Caco-2 (cell line): ENCODE measurements at regions not wholly inside any gene's neighbourhood (a gene's known extent, or its start where the extent isn't known, plus 50 kb on each side); places are given as distances from the start of the nearest gene placed in this dataset.

Source experiments
- BruUV-seq: library from RNA; stranded (reverse); fragments of 400-500 nt; replicated peaks from 2 replicates; lab custom pipeline; 2021; lab: Mats Ljungman, UMichigan
- CTCF ChIA-PET: fragments of 300-600 bp; sonication (Branson Sonifier 250); formaldehyde crosslinking; loops from one replicate; lab custom pipeline; 2022; ENCODE audit warnings: antibody characterized with exemption; lab: Charles Lee
- POLR2A ChIA-PET: fragments of 300-600 bp; sonication (Branson Sonifier 250); formaldehyde crosslinking; loops from one replicate; lab custom pipeline; 2022; ENCODE audit warnings: antibody characterized with exemption; lab: Charles Lee
- DNase-seq, 2 experiments: peaks; one replicate each; pipeline versions ENCODE4 v3.0.0 to v3.0.0-alpha.2; 2020 to 2022
- H3K27me3 ChIP-seq: replicated peaks from 2 replicates; pipeline ENCODE4 v1.6.0; 2011; ENCODE audit warnings: low read length; ENCODE audit not compliant: control insufficient read depth, insufficient read depth
- H3K36me3 ChIP-seq: 2 replicates; pipeline ENCODE4 v1.5.1; 2011; ENCODE audit warnings: low read length; ENCODE audit not compliant: control insufficient read depth, insufficient read depth
- H3K4me1 ChIP-seq: fragments of 250-450 bp; sonication (Bioruptor Pico); 2 replicates; pipeline ENCODE4 v1.5.1; 2020; ENCODE audit warnings: mild to moderate bottlenecking
- H3K4me3 ChIP-seq: 2 replicates; pipeline ENCODE4 v1.5.1; 2011; ENCODE audit warnings: low read depth, mild to moderate bottlenecking, control low read depth, low read length
- H3K9me3 ChIP-seq: fragments of 250-450 bp; sonication (Bioruptor Pico); 2 replicates; pipeline ENCODE4 v1.5.1; 2020; ENCODE audit warnings: mild to moderate bottlenecking, moderate library complexity
- H3K27ac Mint-ChIP-seq: one replicate; pipeline ENCODE4 v1.8.0; 2022; ENCODE audit warnings: mixed read lengths; ENCODE audit not compliant: unreplicated experiment
- H3K27me3 Mint-ChIP-seq: one replicate; pipeline ENCODE4 v1.8.0; 2022; ENCODE audit warnings: mixed read lengths; ENCODE audit not compliant: insufficient read depth, unreplicated experiment
- H3K36me3 Mint-ChIP-seq: one replicate; pipeline ENCODE4 v1.8.0; 2022; ENCODE audit warnings: mild to moderate bottlenecking, mixed read lengths; ENCODE audit not compliant: insufficient read depth, unreplicated experiment
- H3K4me1 Mint-ChIP-seq: one replicate; pipeline ENCODE4 v1.8.0; 2022; ENCODE audit warnings: low read depth, mixed read lengths; ENCODE audit not compliant: unreplicated experiment
- H3K4me3 Mint-ChIP-seq: one replicate; pipeline ENCODE4 v1.8.0; 2022; ENCODE audit warnings: mild to moderate bottlenecking, moderate library complexity, mixed read lengths; ENCODE audit not compliant: unreplicated experiment
- H3K9me3 Mint-ChIP-seq: one replicate; pipeline ENCODE4 v1.8.0; 2022; ENCODE audit warnings: mixed read lengths; ENCODE audit not compliant: unreplicated experiment
- CTCF ChIP-seq, 2 experiments: fragments of 200-600 bp in 1 of 2; IDR thresholded peaks; 1 replicate in 1 of 2; 2 replicates in 1 of 2; pipeline versions ENCODE4 v1.5.1 to v1.8.0; 2011 to 2022; ENCODE audit warnings: antibody characterized with exemption in 1 of 2, control low read depth in 1 of 2, inconsistent platforms in 1 of 2, low read depth in 1 of 2, low read length in 1 of 2, mild to moderate bottlenecking in 1 of 2, moderate library complexity in 1 of 2; ENCODE audit not compliant: insufficient read depth in 1 of 2, severe bottlenecking in 1 of 2, unreplicated experiment in 1 of 2
- intact Hi-C: fragments of 100-400 bp; cut with micrococcal nuclease; formaldehyde crosslinking; loops from one replicate; pipeline ENCODE4 v1.10.0; 2022; ENCODE audit not compliant: unreplicated experiment

GRCh38 chr15:95994418-95994817, 336.1 kb upstream of the NR2F2 start:
- no peak for DNase-seq
- Mint-ChIP-seq H3K27ac (no peak overlapping the region), H3K27me3 (no peaks in the 10 kb centered on the region), H3K4me1 (no peaks in the 10 kb centered on the region), H3K9me3 (peaks cover 10% of the 10 kb centered on the region), H3K36me3 (no peaks in the 10 kb centered on the region), H3K4me3 (no peak overlapping the region)
- H3K36me3 ChIP-seq: no peaks in the 10 kb centered on the region
- CTCF ChIA-PET: no interaction called here
- no peaks in the 10 kb centered on the region for H3K27me3 ChIP-seq
- POLR2A ChIA-PET: no interaction called here
- no peaks in the 10 kb centered on the region for H3K9me3 ChIP-seq
- intact Hi-C loops: no loop called here
- no peaks in the 10 kb centered on the region for H3K4me1 ChIP-seq
- no TSS peak for BruUV-seq
- H3K4me3 ChIP-seq: no peak overlapping the region
- TF ChIP-seq CTCF (IDR thresholded peaks at IDR 0.05; ENCODE audit: insufficient read depth in 1 of 2, low read depth in 1 of 2, low read length in 1 of 2, severe bottlenecking in 1 of 2, unreplicated experiment in 1 of 2): no peak

DNA sequence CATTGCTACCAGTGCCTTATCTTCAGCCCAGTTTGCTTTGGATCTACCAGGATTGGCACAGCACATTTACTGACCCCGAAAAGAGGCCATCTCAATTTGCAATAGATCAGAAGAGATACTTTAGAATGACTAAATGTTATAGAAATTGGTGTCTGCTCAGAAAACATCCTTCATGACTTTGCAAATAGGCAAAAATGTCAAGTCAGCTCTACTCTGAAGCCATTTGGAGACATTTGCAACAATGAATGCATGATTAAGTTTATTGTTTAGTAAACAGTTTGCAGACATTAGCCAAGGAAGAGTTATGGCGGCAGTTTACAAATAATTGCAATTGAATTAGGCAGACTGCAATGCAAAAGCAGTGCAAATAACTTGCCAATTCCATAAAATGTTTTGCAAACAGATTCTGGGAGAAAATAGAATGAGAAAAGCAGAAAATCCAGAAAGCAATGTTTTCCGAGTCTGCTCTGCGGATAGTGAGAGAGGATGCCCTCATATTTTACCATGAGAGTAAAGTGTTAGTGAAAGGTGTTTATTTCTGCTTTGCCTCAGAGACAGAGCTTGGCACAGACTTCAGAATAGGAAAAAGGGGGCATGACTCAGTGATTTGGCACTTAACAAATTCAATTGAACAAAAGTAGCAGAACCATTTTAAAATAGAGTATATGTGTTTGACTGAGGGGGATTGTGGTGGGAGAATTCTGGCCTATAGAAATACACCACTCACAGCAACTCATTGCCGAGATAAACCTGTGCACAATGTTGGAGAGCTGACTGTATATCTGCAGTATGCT, 334.9 kb upstream of the NR2F2 start:
- H3K4me3 ChIP-seq: no peak overlapping the region
- H3K36me3 ChIP-seq: no peaks in the 10 kb centered on the region
- no peaks in the 10 kb centered on the region for H3K4me1 Mint-ChIP-seq
- intact Hi-C loops: no loop called here
- H3K27me3 ChIP-seq: no peaks in the 10 kb centered on the region
- no peak overlapping the region for H3K27ac Mint-ChIP-seq
- no TSS peak for BruUV-seq
- H3K27me3 Mint-ChIP-seq: no peaks in the 10 kb centered on the region
- ChIA-PET CTCF (no interaction called here), POLR2A (no interaction called here)
- no peak for TF ChIP-seq CTCF (IDR thresholded peaks at IDR 0.05; ENCODE audit: insufficient read depth in 1 of 2, low read depth in 1 of 2, low read length in 1 of 2, severe bottlenecking in 1 of 2, unreplicated experiment in 1 of 2)
- H3K4me1 ChIP-seq: no peaks in the 10 kb centered on the region
- no peak for DNase-seq
- no peak overlapping the region for H3K4me3 Mint-ChIP-seq
- H3K36me3 Mint-ChIP-seq: no peaks in the 10 kb centered on the region
- H3K9me3 Mint-ChIP-seq: peaks cover 1% of the 10 kb centered on the region
- H3K9me3 ChIP-seq: no peaks in the 10 kb centered on the region

DNA sequence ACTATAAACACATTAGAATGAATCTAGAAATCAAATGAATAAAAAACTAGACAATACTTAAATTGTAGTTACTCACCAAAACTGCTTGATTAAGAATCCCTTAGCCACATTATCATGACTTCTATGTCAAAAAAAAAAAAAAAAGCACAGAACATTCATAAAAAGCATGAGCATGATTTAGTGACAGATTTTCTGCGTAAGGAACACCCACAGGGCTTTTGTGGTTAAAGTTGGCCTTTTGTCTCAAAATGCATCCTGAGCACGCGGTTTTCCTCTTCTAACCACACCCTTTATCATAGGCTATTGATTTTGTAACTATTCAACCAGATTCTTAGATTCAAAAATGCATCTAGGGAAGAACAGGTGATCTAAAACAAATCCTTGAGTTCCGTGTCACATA, 334.0 kb upstream of the NR2F2 start:
- no peak for DNase-seq
- H3K36me3 Mint-ChIP-seq: no peaks in the 10 kb centered on the region
- Histone ChIP-seq H3K4me1 (peaks cover 9% of the 10 kb centered on the region), H3K4me3 (no peak overlapping the region), H3K9me3 (no peaks in the 10 kb centered on the region), H3K36me3 (no peaks in the 10 kb centered on the region), H3K27me3 (no peaks in the 10 kb centered on the region)
- H3K4me3 Mint-ChIP-seq: no peak overlapping the region
- no peaks in the 10 kb centered on the region for H3K4me1 Mint-ChIP-seq
- ChIA-PET CTCF (no interaction called here), POLR2A (no interaction called here)
- intact Hi-C loops: no loop called here
- H3K27me3 Mint-ChIP-seq: no peaks in the 10 kb centered on the region
- no TSS peak for BruUV-seq
- no peak for TF ChIP-seq CTCF (IDR thresholded peaks at IDR 0.05; ENCODE audit: insufficient read depth in 1 of 2, low read depth in 1 of 2, low read length in 1 of 2, severe bottlenecking in 1 of 2, unreplicated experiment in 1 of 2)
- no peak overlapping the region for H3K27ac Mint-ChIP-seq
- no peaks in the 10 kb centered on the region for H3K9me3 Mint-ChIP-seq
